NCI-H524 (cell line): ENCODE measurements at regions not wholly inside any gene's neighbourhood (a gene's known extent, or its start where the extent isn't known, plus 50 kb on each side); places are given as distances from the start of the nearest gene placed in this dataset.
"Not testable (repeated sequence)": the region's sequence is repeated elsewhere in the genome, so short reads cannot be mapped to it uniquely, and the experiment has no call there.

Source experiments
- DNase-seq, 2 experiments: peaks; one replicate each; lab custom pipeline; 2025; lab: John Stamatoyannopoulos, UW

DNA sequence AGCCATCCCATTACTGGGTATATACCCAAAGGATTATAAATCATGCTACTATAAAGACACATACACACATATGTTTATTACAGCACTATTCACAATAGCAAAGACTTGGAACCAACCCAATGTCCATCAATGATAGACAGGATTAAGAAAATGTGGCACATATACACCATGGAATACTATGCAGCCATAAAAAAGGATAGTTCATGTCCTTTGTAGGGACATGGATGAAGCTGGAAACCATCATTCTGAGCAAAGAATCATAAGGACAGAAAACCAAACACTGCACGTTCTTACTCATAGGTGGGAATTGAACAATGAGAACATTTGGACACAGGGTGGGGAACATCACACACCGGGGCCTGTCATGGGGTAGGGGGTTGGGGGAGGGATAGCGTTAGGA lies 60.3 kb upstream of the NMU start:
- not testable (repeated sequence) for DNase-seq

DNA sequence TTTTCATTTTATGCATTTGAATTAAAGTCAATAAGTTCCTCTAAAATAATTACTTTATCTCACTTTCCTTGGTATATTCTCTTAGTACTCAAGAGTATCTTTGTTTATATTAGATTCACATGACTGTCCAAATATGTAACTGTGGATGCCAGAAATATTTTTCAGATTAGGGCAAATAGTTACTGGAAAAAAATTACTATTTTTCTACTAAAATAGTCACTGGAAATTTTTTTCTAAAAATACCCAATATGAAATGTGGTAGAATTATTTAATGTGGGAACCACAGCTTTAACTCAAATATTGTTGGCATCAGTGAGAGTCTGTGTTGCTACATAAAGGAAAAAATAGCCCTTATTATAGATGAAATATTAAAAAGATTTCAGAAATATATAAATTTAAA lies 70.4 kb upstream of the NMU start:
- no peak for DNase-seq

DNA sequence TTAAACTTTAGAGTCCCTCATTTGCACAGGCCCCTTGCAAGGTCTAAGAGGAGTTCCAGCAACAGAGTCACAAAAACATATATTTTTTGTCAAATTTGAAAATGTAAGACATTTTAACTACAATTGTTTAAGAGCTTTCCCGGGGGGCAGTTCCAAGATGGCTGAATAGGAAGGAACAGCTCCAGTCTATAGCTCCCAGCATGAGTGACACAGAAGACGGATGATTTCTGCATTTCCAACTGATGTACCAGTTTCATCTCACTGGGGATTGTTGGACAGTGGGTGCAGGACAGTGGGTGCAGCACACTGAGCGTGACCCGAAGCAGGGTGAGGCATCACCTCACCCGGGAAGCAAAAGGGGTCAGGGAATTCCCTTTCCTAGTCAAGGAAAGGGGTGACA lies 71.4 kb upstream of the NMU start:
- DNase-seq = no peak

DNA sequence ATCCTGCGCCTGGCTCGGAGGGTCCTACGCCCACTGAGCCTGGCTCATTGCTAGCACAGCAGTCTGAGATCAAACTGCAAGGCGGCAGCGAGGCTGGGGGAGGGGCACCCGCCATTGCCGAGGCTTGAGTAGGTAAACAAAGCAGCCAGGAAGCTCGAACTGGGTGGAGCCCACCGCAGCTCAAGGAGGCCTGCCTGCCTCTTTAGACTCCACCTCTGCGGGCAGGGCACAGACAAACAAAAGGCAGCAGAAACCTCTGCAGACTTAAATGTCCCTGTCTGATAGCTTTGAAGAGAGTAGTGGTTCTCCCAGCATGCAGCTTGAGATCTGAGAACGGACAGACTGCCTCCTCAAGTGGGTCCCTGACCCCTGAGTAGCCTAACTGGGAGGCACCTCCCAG lies 71.9 kb upstream of the NMU start:
- not testable (repeated sequence) for DNase-seq

DNA sequence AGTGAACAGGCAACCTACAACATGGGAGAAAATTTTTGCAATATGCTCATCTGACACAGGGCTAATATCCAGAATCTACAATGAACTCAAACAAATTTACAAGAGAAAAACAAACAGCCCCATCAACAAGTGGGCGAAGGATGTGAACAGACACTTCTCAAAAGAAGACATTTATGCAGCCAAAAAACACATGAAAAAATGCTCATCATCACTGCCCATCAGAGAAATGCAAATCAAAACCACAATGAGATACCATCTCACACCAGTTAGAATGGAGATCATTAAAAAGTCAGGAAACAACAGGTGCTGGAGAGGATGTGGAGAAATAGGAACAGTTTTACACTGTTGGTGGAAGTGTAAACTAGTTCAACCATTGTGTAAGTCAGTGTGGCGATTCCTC lies 76.7 kb upstream of the NMU start:
- not testable (repeated sequence) for DNase-seq

DNA sequence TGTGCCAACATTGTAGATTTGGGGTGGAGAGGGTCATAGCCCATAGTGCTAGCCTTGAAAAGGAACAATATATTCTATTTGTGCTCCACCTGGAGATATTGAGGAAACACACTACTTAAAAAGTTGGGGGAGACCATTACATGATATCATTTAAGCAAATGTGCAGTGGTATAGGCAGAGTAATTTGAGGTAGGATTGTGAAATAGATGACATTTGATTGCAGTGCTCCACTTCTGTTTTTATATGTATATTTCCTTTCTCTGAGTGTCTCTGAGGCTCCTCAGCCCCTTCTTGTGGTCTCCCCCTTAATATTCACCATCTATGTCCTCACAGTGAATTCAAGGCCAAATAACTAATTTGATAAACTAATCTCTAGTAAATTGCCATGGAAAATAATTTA lies 85.6 kb upstream of the NMU start:
- no peak for DNase-seq

DNA sequence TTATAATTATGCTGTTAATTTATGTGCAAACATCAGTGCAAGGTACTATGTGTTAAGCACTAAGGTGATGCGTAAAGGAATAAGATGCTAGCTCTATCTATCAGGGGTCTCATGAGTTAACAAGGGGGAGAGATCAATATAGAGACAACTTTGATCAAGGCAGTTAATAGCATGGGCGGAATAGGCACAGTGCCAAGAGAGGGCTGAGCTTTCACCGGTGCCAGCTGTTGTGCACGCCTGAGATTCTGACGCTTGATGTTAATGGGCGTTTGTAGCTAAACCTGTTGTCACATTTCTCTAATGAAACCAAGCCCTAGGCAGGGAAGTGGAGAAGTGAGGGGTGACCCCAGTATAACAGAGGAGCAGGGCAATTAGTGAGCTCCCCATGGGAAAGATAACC lies 86.0 kb upstream of the NMU start:
- peak; percentile 65 to 82 for DNase-seq

DNA sequence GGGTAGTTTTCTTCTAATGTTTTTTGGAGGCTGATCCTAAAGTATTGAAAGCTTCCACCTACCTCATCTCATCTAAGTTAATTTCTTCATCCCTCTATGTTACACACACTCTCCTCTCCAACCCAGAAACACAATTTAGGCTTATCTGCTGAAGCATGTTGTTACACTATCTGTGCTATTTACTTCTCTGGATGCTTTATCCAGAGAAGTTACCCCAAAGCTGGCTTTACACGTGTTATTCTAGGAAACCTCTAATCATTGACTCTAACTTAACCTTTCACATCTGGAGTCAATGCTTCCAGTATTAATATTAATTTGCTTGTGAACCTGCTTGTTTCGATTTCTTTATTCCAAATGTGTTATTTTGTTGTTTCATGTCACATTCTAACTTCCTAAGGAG lies 87.3 kb upstream of the NMU start:
- no peak for DNase-seq

DNA sequence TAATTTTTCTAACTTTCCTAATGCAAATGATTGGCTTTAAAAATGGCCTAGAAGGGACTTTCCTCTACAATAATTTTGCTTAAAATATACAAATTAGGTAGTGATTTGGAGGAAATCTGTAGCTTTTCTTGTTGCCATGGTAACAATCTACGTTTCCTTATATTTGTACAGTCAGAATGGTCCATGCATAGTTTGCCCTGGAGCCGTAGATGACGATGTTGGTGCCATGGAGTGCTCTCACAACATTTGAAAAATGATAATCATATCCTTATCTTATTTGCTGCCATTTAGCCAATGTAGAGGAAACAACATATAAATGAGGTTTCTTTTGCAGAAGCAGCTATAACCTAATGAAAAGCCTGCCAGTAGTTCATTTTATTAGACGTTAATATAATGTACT lies 89.0 kb upstream of the NMU start:
- DNase-seq = no peak

DNA sequence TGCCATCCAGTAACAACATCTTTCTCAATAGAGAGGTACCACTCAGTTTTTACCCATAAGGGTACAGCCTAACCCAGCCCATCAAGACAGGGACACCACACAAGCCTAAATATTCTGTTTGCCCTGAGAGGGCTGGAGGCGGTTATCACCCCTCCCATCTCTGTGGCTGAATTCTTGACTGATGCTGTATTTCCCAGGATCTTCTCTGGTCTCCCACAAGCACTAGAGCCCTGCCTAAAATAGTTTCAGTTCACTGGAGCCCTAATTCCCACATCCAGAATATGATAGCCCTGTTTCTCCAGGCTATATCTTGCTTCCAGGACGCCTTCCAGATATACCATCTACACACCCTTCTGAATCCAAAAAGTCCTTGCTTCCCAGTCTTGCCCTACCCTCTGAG lies 91.6 kb upstream of the NMU start:
- DNase-seq = no peak

DNA sequence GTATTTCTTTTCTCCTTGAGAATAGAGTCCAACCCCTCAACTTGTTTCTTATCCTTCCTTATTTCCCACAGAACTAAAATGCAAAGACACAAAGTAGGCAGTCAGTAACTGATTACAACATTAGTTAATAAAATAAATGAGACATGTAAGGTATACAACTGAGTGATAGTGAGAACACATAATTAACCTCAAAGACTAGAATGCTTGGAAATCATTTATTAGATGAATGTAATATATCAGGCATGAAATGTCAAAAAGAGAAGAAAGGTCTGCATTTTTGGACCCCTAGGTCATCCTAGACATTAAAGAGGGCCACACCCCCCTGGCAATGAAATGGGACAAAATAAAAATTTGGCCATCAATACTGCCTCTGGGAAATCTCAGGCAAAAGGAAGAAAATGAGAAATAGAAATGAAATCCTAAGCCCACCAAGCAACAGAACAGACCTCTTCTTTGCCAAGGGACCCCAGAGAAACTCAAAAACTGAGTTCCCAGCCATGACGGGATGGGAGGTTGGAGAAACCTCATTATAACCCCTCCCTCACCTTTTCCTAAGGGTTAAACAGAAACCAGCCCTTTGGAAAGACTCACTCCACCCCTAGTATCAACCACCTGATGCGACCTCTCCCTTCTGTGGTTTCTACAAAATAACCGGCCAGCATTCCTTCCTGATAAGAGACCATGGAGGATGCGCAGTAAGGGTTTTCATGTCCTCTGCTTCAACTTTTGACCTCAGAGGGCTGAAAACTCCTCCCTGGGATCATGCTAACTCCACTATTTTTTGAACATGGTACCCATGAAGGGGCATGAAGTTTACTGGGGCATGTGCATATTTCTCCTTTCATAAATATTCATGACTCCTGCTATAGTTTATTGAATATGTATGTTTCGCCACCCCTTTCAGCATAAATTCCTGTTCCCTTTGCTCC lies 90.0 kb upstream of the EXOC1L start:
- DNase-seq = no peak

DNA sequence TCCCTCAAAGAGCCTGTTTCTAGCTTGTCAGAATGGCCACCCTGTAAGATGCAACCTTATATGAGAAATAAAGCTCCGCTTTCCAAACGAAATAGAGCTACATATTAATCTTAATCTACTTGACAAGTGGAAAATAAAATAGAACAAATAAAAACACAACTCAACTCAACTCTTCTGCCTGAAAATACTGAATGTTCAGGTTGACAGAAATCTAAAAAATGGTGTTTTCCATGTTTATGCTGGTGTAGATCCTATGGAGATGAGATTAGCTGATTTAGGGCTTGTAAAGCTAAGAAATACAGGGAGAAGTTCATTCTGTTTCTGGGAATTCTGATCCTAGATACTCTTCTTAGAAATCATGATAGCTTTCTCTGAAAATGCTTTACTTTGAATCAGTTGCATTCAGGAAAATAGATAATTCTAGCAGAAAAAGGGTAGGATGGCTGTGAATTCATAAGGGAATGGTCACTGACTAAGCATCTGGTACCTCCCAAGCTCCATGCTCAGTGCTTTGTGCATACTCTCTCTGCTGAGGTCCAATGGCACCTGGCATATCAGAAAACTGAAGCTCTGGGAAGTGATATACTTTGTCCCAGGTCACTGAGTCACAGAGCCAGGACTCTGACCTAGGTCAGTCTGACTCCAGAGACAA lies 89.2 kb upstream of the EXOC1L start:
- DNase-seq = no peak

DNA sequence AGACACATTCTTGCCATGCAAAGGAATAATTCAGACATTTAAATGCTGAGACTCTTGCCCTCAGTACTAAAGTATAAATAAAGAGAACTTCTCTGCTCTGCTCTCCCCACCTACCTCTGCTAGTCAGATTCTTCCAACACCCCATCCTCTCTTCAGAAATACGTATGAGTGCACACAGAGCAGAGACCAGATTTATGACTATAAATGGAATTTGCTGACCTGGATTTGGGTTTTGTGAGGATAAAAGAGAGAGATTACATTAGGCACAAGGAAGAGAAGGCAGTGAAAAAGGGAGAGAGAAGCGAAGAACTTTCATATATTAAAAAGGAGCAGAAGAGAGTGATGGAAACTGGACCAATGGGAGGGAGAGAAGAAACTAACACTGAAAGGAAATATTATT lies 87.6 kb upstream of the EXOC1L start:
- DNase-seq = no peak

DNA sequence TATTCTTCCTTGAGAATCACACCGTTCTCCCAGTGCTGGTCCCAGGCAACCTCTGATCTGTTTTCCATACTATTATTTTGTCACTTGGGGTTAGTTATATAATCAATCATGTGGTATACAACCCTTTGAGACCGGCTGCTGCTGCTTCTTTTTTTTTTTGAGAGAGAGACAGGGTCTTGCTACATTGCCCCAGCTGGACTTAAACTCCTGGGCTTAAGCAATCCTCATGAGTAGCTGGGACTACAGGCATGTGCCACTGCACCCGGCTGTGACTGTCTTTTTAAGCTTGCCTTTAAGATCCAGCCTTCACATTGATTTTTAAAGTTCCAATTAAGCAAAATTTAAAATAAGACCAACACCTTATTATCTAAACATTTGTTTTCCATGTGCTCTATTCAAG lies 86.7 kb upstream of the EXOC1L start:
- DNase-seq = no peak

DNA sequence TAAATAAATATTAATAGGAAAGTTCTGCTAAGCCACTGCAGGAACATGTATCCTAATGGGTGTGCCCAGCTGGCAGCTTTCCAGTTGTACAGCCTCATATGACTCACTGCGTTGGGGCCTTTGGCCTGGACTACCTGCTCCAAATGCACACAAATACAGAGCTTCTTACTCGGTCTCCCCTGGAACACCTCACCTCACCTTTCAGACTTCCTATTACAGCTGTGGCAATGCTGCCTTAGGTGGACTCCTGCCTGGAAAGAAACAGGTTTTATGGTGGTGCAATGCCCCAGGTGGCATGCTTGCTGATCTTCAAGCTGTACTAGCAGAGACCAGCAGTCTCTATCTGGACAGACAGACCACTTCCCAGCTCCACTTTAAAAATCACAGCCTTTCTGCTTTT lies 85.7 kb upstream of the EXOC1L start:
- peak in 1 of 2 experiments; percentile 2 for DNase-seq

DNA sequence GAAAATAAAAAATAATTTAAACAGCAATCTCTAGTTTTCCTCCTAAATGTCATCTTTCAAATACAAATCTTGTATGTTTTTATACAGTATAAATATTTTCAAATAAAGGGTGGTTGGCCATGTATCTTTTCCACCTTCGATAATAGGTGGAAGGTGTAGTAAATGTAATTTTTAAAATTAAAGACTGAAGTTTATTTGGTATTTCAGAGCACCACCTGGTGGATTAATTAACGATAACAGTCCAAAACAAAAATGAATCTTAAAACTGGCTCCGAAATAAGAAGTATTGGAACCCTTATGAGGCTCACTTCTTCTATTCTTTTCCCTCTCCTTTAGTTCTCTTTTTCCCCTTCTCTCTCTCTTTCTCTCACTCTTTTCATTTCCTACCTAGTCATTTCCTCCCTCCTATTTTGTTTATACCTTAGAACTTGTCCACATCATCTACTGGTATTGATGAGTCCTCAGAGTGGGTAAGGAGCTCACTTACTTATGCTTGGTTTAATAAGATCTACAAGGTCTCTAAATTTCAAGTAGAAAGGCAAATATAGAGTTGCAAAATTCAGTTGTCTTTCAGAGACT lies 82.9 kb upstream of the EXOC1L start:
- DNase-seq = peak; percentile 9 to 22

DNA sequence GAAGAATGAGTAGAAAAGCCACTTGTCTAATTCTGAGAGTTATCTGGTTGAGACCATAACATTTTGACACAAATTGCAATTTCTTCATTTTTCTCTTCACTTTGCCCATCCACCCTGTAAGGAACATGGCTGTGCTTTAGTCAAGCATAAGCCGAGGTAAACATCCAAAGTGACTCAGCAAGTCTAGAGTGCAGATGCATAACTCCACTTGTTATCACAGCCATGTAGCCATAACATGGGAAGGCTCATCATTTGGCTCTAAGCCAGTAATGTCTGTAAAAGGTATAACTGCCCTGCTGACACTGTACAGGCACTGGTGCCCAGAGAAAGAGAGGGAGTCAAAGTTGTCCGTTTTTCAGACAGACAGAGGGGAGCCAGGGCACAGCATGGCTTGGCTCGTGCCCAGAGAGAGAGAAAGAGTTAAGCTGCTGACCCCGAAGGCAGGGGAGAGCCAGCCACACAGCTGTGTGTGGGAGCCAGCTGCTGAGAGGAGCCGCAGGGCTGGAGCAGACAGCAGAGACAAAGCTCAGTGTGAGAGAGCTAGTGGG lies 76.9 kb upstream of the EXOC1L start:
- DNase-seq = peak in 1 of 2 experiments; percentile 14

DNA sequence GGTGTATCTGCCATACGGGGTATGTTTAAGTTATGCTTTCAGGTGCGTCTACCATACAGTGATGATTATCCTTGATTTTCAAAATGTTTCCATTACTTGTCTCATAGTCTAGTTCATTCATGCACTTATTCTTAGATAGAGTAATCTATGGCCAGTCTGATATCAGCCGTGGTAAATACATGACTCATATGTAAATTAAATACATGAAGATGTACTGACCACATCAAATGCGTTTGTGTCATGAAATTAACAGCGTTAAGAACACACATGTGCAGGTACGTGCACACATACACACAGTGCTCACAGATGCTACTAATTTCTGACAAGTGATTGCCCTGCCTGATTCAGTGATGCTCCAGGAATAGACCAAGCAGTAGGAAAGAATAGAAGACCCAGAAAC lies 75.2 kb upstream of the EXOC1L start:
- DNase-seq = no peak

DNA sequence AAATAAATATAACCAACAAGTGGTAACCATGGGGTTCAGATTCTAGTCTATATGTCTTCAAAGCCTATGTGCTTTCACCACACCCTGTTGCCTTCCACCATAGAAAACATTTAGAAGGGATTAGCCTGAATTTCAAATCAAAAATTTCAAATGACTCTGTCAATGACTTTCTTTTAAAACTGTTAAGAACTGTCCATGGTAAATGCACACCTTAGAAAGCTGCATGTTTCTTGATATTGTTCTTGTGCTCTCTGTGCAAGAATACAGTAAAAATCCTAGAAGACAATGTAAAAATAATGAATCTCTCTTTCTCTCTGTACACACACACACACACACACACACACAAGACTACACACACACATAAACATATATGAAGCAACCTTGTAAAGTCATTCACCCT lies 74.6 kb upstream of the EXOC1L start:
- no peak for DNase-seq

DNA sequence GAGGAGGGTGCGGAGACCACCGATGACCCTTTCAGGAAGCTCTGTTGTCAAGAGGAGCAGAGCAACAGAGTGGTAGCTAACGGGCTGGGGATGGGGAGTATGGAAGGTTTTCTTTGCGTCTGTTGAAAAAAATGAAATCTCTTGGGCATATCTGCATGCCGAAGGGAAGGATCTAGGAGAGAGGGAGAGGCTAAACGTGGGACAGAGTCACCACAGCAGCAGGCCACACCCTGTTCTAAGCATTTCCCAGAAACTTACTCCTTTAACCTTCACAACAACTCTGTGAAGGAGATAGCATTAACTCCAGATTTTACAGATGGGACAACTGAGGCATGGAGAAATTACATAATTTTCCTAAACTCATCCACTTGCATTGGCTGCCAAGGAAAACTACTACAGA lies 71.8 kb upstream of the EXOC1L start:
- no peak for DNase-seq

DNA sequence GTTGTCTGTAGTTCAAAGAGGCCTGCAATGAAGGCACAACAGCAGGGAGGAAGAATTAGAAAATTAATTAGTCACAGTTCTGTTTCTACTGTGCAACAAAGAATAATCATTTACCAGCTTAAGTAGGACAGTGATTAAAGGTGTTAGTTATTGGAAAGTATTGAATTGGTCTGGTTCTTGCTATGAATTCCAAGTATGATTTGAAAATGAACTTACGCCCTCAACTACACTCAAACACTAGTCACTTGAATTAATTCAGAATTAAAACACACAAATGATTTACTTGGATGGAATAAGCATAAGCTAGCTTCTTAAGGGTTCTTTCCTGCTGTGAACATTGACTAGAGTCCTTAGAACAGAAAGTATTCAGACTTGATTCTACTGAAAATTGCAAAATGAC lies 69.9 kb upstream of the EXOC1L start:
- DNase-seq = no peak

DNA sequence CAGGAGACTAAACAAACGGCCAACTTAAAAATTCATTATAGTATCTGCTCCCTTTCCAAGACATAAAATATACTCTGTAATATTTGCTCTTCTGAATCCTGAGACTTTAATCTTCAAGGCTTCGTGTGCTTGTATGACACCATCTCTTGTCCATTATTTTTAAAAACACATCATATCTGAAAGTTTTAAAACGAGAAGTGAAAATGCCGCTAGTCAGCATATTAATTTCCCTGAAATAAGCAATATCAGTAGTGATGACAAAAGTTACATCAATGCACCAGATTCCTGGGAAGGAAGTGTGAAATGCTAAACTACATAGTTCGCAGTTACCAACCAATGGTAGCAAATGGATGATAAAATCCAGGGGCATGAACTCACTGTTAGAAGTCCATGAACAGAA lies 66.8 kb upstream of the EXOC1L start:
- no peak for DNase-seq

DNA sequence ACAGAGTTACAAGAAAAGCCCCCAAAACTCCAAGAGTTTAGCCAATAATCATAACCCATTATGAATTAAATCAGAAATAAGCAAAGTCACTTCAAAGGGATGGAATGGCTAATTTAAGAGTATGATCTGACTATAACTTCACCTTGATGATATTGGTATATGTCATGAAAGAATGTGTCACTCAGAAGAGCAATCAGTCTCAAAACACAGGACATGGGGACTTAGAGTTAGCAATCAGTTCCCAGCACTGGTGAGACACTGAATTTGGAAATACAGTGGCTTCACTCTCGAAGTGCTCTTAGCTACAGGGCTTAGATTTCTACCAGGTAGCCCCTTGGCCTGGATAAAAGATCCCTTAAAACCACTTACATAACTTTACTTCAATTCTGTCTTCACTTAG lies 65.7 kb upstream of the EXOC1L start:
- DNase-seq = no peak
